ENCODE measurements at regions not wholly inside any gene's neighbourhood (a gene's known extent, or its start where the extent isn't known, plus 50 kb on each side); places are given as distances from the start of the nearest gene placed in this dataset.

GRCh38 chr2:66093371-66093770 lies 341.6 kb upstream of the MEIS1 start:
- no peaks in the 10 kb centered on the region for H4K20me1 ChIP-seq (ENCODE audit: insufficient read depth, low read length, poor library complexity, severe bottlenecking)
- H3K9ac ChIP-seq (ENCODE audit: low read depth, low read length, poor library complexity, severe bottlenecking) = no peak overlapping the region
- no peak overlapping the region for H2AFZ ChIP-seq (ENCODE audit: low read length)
- no peaks in the 10 kb centered on the region for H3K27me3 ChIP-seq (ENCODE audit: insufficient read depth, low read length, poor library complexity, severe bottlenecking)
- H3K79me2 ChIP-seq (ENCODE audit: insufficient read depth, low read length) = no peaks in the 10 kb centered on the region
- no peaks in the 10 kb centered on the region for H3K36me3 ChIP-seq (ENCODE audit: insufficient read depth, low read length)
- TF ChIP-seq EZH2phosphoT487 (IDR thresholded peaks at IDR 0.05; ENCODE audit: borderline replicate concordance) (no peak), CTCF (conservative IDR thresholded peaks at IDR 0.05; ENCODE audit: low read length) (no peak)
- no peaks in the 10 kb centered on the region for H3K9me2 ChIP-seq (replicated peaks; ENCODE audit: low read depth, low read length)
- H3K4me2 ChIP-seq (ENCODE audit: low read depth, low read length, poor library complexity, severe bottlenecking) = no peak overlapping the region
- no peaks in the 10 kb centered on the region for H3F3A ChIP-seq (ENCODE audit: low read depth)
- H3K9me3 ChIP-seq (ENCODE audit: insufficient read depth, low read depth, low read length) = no peaks in the 10 kb centered on the region
- no peak overlapping the region for H3K4me3 ChIP-seq (ENCODE audit: low read length, poor library complexity, severe bottlenecking)
- no peaks in the 10 kb centered on the region for H3K4me1 ChIP-seq (ENCODE audit: insufficient read depth, low read length, poor library complexity, severe bottlenecking)

GRCh38 chr2:66084948-66085590 lies 349.9 kb upstream of the MEIS1 start:
- TF ChIP-seq EZH2phosphoT487 (IDR thresholded peaks at IDR 0.05; ENCODE audit: borderline replicate concordance) = no peak
- no peak for TF ChIP-seq CTCF (conservative IDR thresholded peaks at IDR 0.05; ENCODE audit: low read length)
- no peak overlapping the region for H3K4me3 ChIP-seq (ENCODE audit: low read length, poor library complexity, severe bottlenecking)
- H3K9ac ChIP-seq (ENCODE audit: low read depth, low read length, poor library complexity, severe bottlenecking) = no peak overlapping the region
- no peak overlapping the region for H3K4me2 ChIP-seq (ENCODE audit: low read depth, low read length, poor library complexity, severe bottlenecking)
- H3F3A ChIP-seq (ENCODE audit: low read depth) = no peaks in the 10 kb centered on the region
- H3K9me2 ChIP-seq (replicated peaks; ENCODE audit: low read depth, low read length) = no peaks in the 10 kb centered on the region
- H2AFZ ChIP-seq (ENCODE audit: low read length) = no peak overlapping the region
- H3K79me2 ChIP-seq (ENCODE audit: insufficient read depth, low read length) = no peaks in the 10 kb centered on the region
- no peaks in the 10 kb centered on the region for H4K20me1 ChIP-seq (ENCODE audit: insufficient read depth, low read length, poor library complexity, severe bottlenecking)
- H3K4me1 ChIP-seq (ENCODE audit: insufficient read depth, low read length, poor library complexity, severe bottlenecking) = no peaks in the 10 kb centered on the region
- no peaks in the 10 kb centered on the region for H3K9me3 ChIP-seq (ENCODE audit: insufficient read depth, low read depth, low read length)
- H3K27me3 ChIP-seq (ENCODE audit: insufficient read depth, low read length, poor library complexity, severe bottlenecking) = no peaks in the 10 kb centered on the region
- H3K36me3 ChIP-seq (ENCODE audit: insufficient read depth, low read length) = no peaks in the 10 kb centered on the region

GRCh38 chr2:66082581-66082980 lies 352.3 kb upstream of the MEIS1 start:
- H3K4me3 ChIP-seq (ENCODE audit: low read length, poor library complexity, severe bottlenecking) = no peak overlapping the region
- no peaks in the 10 kb centered on the region for H3K36me3 ChIP-seq (ENCODE audit: insufficient read depth, low read length)
- no peaks in the 10 kb centered on the region for H3K79me2 ChIP-seq (ENCODE audit: insufficient read depth, low read length)
- H3K9me2 ChIP-seq (replicated peaks; ENCODE audit: low read depth, low read length) = no peaks in the 10 kb centered on the region
- H2AFZ ChIP-seq (ENCODE audit: low read length) = no peak overlapping the region
- TF ChIP-seq CTCF (conservative IDR thresholded peaks at IDR 0.05; ENCODE audit: low read length) (no peak), EZH2phosphoT487 (IDR thresholded peaks at IDR 0.05; ENCODE audit: borderline replicate concordance) (no peak)
- no peaks in the 10 kb centered on the region for H4K20me1 ChIP-seq (ENCODE audit: insufficient read depth, low read length, poor library complexity, severe bottlenecking)
- no peaks in the 10 kb centered on the region for H3K4me1 ChIP-seq (ENCODE audit: insufficient read depth, low read length, poor library complexity, severe bottlenecking)
- no peaks in the 10 kb centered on the region for H3F3A ChIP-seq (ENCODE audit: low read depth)
- H3K27me3 ChIP-seq (ENCODE audit: insufficient read depth, low read length, poor library complexity, severe bottlenecking) = no peaks in the 10 kb centered on the region
- no peak overlapping the region for H3K4me2 ChIP-seq (ENCODE audit: low read depth, low read length, poor library complexity, severe bottlenecking)
- no peaks in the 10 kb centered on the region for H3K9me3 ChIP-seq (ENCODE audit: insufficient read depth, low read depth, low read length)
- H3K9ac ChIP-seq (ENCODE audit: low read depth, low read length, poor library complexity, severe bottlenecking) = no peak overlapping the region

All from Loucy (cell line).